Endothelial cell of umbilical vein (primary cell): ENCODE measurements at regions not wholly inside any gene's neighbourhood (a gene's known extent, or its start where the extent isn't known, plus 50 kb on each side); places are given as distances from the start of the nearest gene placed in this dataset.

ENCODE experiments used
- BruUV-seq: library from RNA; stranded (reverse); fragments of 400-500 nt; replicated peaks from 2 replicates; lab custom pipeline; 2021; lab: Mats Ljungman, UMichigan
- CTCF ChIA-PET: fragments of 300-600, 350-600 bp; sonication (Branson Sonifier 250); formaldehyde crosslinking; loops from one replicate; lab custom pipeline; 2021; ENCODE audit warnings: antibody characterized with exemption, inconsistent platforms; lab: Charles Lee
- POLR2A ChIA-PET: fragments of 300-600, 350-600 bp; sonication (Branson Sonifier 250); formaldehyde crosslinking; loops from one replicate; lab custom pipeline; 2021; ENCODE audit warnings: antibody characterized with exemption, inconsistent platforms; lab: Charles Lee
- DNase-seq: peaks from one replicate; pipeline ENCODE4 v3.0.0-alpha.2; 2011; ENCODE audit warnings: low read depth, low spot score
- FAIRE-seq: peaks from 2 replicates; lab custom pipeline; 2011; peaks lifted over from hg19 to GRCh38; lab: Jason Lieb, UNC
- H2AFZ ChIP-seq: 2 replicates; pipeline ENCODE4 v1.6.0; 2012; ENCODE audit warnings: low read depth, low read length, control low read depth, inconsistent platforms
- H3K27ac ChIP-seq: 2 replicates; pipeline ENCODE4 v1.5.1; 2011; ENCODE audit warnings: low read depth, mild to moderate bottlenecking, control low read depth, low read length, moderate library complexity; ENCODE audit not compliant: insufficient read depth
- H3K27me3 ChIP-seq, 2 experiments: 2 replicates each; pipeline versions ENCODE4 v1.6.0 to v1.6.1; 2011; ENCODE audit warnings: low read length in 2 of 2, mixed read lengths in 1 of 2; ENCODE audit not compliant: control insufficient read depth in 2 of 2, insufficient read depth in 2 of 2
- H3K36me3 ChIP-seq, 2 experiments: 2 replicates in 1 of 2; 3 replicates in 1 of 2; pipeline ENCODE4 v1.5.1; 2011; ENCODE audit warnings: low read length in 2 of 2, mild to moderate bottlenecking in 1 of 2, moderate library complexity in 1 of 2; ENCODE audit not compliant: control insufficient read depth in 2 of 2, insufficient read depth in 2 of 2; ENCODE audit errors: extremely low read depth in 1 of 2
- H3K4me1 ChIP-seq: 3 replicates; pipeline ENCODE4 v1.5.1; 2011; ENCODE audit warnings: mild to moderate bottlenecking, low read length; ENCODE audit not compliant: control insufficient read depth, insufficient read depth; ENCODE audit errors: extremely low read depth
- H3K4me2 ChIP-seq: 2 replicates; pipeline ENCODE4 v1.6.1; 2011; ENCODE audit warnings: low read length, control low read depth, mixed read lengths; ENCODE audit not compliant: insufficient read depth
- H3K4me3 ChIP-seq, 3 experiments: fragments of 200-600 bp in 1 of 3; sonication (generic), shearing (Covaris generic) in 1 of 3; replicated peaks in 1 of 3; 2 replicates each; pipeline ENCODE4 v1.5.1; 2011 to 2016; ENCODE audit warnings: control low read depth in 3 of 3, low read length in 3 of 3, mild to moderate bottlenecking in 2 of 3, inconsistent platforms in 1 of 3, low read depth in 1 of 3, moderate library complexity in 1 of 3; ENCODE audit not compliant: insufficient read depth in 1 of 3
- H3K79me2 ChIP-seq: 2 replicates; pipeline ENCODE4 v1.6.0; 2012; ENCODE audit warnings: low read length, inconsistent platforms; ENCODE audit not compliant: control insufficient read depth, insufficient read depth
- H3K9ac ChIP-seq: replicated peaks from 2 replicates; pipeline ENCODE3; 2011; ENCODE audit warnings: low read length, control low read depth; ENCODE audit not compliant: insufficient read depth; ENCODE audit errors: extremely low read depth
- H3K9me1 ChIP-seq: replicated peaks from 3 replicates; pipeline ENCODE4 v1.6.0; 2011; ENCODE audit warnings: mild to moderate bottlenecking, low read length; ENCODE audit not compliant: control insufficient read depth, insufficient read depth; ENCODE audit errors: extremely low read depth
- H3K9me3 ChIP-seq: replicated peaks from 2 replicates; pipeline ENCODE4 v1.5.1; 2012; ENCODE audit warnings: low read length, inconsistent platforms; ENCODE audit not compliant: control insufficient read depth, insufficient read depth
- H4K20me1 ChIP-seq: replicated peaks from 2 replicates; pipeline ENCODE3; 2011; ENCODE audit warnings: mild to moderate bottlenecking, low read length; ENCODE audit not compliant: control insufficient read depth, insufficient read depth; ENCODE audit errors: extremely low read depth
- EZH2 ChIP-seq: IDR thresholded peaks from 2 replicates; pipeline ENCODE4 v1.6.1; 2012; ENCODE audit warnings: borderline replicate concordance, low read depth, mild to moderate bottlenecking, moderate library complexity, low read length, inconsistent platforms; ENCODE audit not compliant: severe bottlenecking
- FOS ChIP-seq: IDR thresholded peaks from 2 replicates; pipeline ENCODE4 v1.6.1; 2011; ENCODE audit warnings: mild to moderate bottlenecking, low read length, moderate library complexity, borderline replicate concordance; ENCODE audit not compliant: insufficient read depth
- GATA2 ChIP-seq: IDR thresholded peaks from 2 replicates; pipeline ENCODE4 v1.7.0; 2011; ENCODE audit warnings: low read depth, mild to moderate bottlenecking, moderate library complexity, mixed read lengths, low read length; ENCODE audit not compliant: insufficient read length, insufficient read depth
- JUN ChIP-seq: IDR thresholded peaks from 2 replicates; pipeline ENCODE4 v1.6.1; 2011; ENCODE audit warnings: borderline replicate concordance, low read depth; ENCODE audit not compliant: insufficient read length, insufficient read depth
- MAX ChIP-seq: IDR thresholded peaks from 2 replicates; pipeline ENCODE4 v1.6.1; 2011; ENCODE audit not compliant: insufficient read depth, insufficient read length
- MYC ChIP-seq: IDR thresholded peaks from one replicate; pipeline ENCODE4 v1.6.1; 2011; ENCODE audit warnings: mild to moderate bottlenecking, low read depth, low read length
- POLR2A ChIP-seq: IDR thresholded peaks from 2 replicates; pipeline ENCODE4 v1.6.1; 2012; ENCODE audit warnings: low read depth, mild to moderate bottlenecking, control low read depth, low read length
- POLR2AphosphoS5 ChIP-seq: IDR thresholded peaks from 2 replicates; pipeline ENCODE4 v1.6.1; 2012; ENCODE audit warnings: low read depth, mild to moderate bottlenecking, control low read depth, low read length, moderate library complexity; ENCODE audit not compliant: insufficient read depth
- dilution Hi-C: fragments of 300-500 bp; cut with MboI; formaldehyde crosslinking; loops from one replicate; pipeline ENCODE4 v1.15.0; 2019; ENCODE audit warnings: low sequenced_read_pairs; ENCODE audit not compliant: extremely low pct_ligation_motif_present
- intact Hi-C: fragments of 100-400 bp; cut with micrococcal nuclease; formaldehyde crosslinking; loops from one replicate; pipeline ENCODE4 v1.10.0; 2022
- TF ChIP-seq, protein P1 (sequence below), 2 donors: IDR thresholded peaks; 1 replicate in 1 of 2; 2 replicates in 1 of 2; pipeline ENCODE4 v1.5.1; 2011; ENCODE audit warnings: low read length in 2 of 2, mild to moderate bottlenecking in 2 of 2, moderate library complexity in 2 of 2, control low read depth in 1 of 2, inconsistent platforms in 1 of 2, low read depth in 1 of 2; ENCODE audit not compliant: insufficient read depth in 1 of 2; ENCODE audit errors: extremely low read depth in 1 of 2

- Histone ChIP-seq H3K4me1 (no peaks in the 10 kb centered on the region), H3K36me3 (no peaks in the 10 kb centered on the region), H3K4me3 (no peak overlapping the region), H3K4me2 (no peak overlapping the region), H3K79me2 (no peaks in the 10 kb centered on the region), H2AFZ (no peak overlapping the region), H3K9ac (no peak overlapping the region), H3K9me3 (no peaks in the 10 kb centered on the region), H3K27me3 (peaks cover 0 to 5% of the 10 kb centered on the region in 2 experiments), H4K20me1 (no peaks in the 10 kb centered on the region), H3K27ac (no peak overlapping the region), H3K9me1 (no peaks in the 10 kb centered on the region)
- POLR2A ChIA-PET = no interaction called here
- no peak for FAIRE-seq
- dilution Hi-C loops (no loop called here), intact Hi-C loops (no loop called here)
- CTCF ChIA-PET = no interaction called here
- no peak for DNase-seq
- TF ChIP-seq JUN (no peak), MYC (no peak), EZH2 (no peak), GATA2 (no peak), FOS (no peak), POLR2AphosphoS5 (no peak), MAX (no peak), POLR2A (no peak)
- TF ChIP-seq, protein P1, sequence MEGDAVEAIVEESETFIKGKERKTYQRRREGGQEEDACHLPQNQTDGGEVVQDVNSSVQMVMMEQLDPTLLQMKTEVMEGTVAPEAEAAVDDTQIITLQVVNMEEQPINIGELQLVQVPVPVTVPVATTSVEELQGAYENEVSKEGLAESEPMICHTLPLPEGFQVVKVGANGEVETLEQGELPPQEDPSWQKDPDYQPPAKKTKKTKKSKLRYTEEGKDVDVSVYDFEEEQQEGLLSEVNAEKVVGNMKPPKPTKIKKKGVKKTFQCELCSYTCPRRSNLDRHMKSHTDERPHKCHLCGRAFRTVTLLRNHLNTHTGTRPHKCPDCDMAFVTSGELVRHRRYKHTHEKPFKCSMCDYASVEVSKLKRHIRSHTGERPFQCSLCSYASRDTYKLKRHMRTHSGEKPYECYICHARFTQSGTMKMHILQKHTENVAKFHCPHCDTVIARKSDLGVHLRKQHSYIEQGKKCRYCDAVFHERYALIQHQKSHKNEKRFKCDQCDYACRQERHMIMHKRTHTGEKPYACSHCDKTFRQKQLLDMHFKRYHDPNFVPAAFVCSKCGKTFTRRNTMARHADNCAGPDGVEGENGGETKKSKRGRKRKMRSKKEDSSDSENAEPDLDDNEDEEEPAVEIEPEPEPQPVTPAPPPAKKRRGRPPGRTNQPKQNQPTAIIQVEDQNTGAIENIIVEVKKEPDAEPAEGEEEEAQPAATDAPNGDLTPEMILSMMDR (IDR thresholded peaks at IDR 0.05; ENCODE audit: extremely low read depth in 1 of 2, insufficient read depth in 1 of 2, low read depth in 1 of 2, low read length in 2 of 2) = no peak
- no TSS peak for BruUV-seq
Observed at GRCh38 chr6:163949431-163949830, 534.9 kb downstream of the QKI start.
